ENCODE measurements at regions not wholly inside any gene's neighbourhood (a gene's known extent, or its start where the extent isn't known, plus 50 kb on each side); places are given as distances from the start of the nearest gene placed in this dataset.

DNA sequence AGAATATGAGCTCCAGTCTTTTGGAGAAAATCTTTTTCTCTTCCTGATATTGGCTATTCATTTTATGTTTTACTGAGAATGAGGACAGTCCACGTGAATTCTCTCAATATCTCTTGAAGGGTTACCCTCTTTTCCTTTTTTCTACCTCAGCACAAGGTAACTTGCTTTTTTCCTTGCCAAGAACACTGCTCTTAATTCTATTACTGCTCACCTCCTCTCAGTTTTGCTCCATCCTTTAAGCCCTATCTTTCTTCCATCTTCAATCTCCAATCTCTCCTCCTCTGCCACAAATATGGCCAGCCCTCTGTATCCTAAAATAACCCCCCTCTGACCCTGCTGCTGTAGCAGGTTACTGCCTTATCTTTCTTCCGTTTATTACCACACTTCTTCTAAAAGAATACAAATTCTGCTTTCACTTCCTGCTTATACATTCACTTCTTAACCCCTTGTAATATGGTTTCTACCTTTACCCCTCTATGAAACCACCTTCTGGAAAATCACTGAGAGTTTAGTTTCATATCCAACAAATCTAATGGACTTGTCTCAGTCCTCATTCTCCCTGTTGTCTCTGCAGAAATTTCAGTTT, 89.0 kb downstream of the NFKBIZ start:
- no peak overlapping the region for H3K4me3 Mint-ChIP-seq
- peak; percentile 33 to 50 for ATAC-seq
- DNase-seq = peak in 2 of 10 donors; percentile 33 to 43
- peaks cover 0 to 6% (median 0%) of the 10 kb centered on the region in 9 donors for H3K9me3 Mint-ChIP-seq
- H3K27me3 Mint-ChIP-seq = no peaks in the 10 kb centered on the region
- H3K4me1 Mint-ChIP-seq = peaks cover 16 to 40% (median 33%) of the 10 kb centered on the region in 4 donors
- no peak overlapping the region for H3K27ac Mint-ChIP-seq
- no peaks in the 10 kb centered on the region for H3K36me3 Mint-ChIP-seq
- POLR2A ChIA-PET = interaction anchor here (1.5 to 2.7 kb wide), 2 partner anchors 12 to 88 kb away, joined by 3 to 12 read pairs; partner anchors contain the start of gene NFKBIZ

GRCh38 chr3:101939361-101940049, 90.2 kb downstream of the NFKBIZ start:
- Mint-ChIP-seq H3K27me3 (no peaks in the 10 kb centered on the region), H3K4me1 (peaks cover 13 to 46% (median 35%) of the 10 kb centered on the region in 4 donors), H3K27ac (no peak overlapping the region), H3K36me3 (no peaks in the 10 kb centered on the region), H3K4me3 (no peak overlapping the region), H3K9me3 (peaks cover 0 to 6% (median 0%) of the 10 kb centered on the region in 9 donors)
- DNase-seq (no peak), ATAC-seq (no peak)
- POLR2A ChIA-PET = interaction anchor here (1.5 kb wide), 1 partner anchor 11 kb away, joined by 3 read pairs; no protein-coding TSS in a partner anchor

DNA sequence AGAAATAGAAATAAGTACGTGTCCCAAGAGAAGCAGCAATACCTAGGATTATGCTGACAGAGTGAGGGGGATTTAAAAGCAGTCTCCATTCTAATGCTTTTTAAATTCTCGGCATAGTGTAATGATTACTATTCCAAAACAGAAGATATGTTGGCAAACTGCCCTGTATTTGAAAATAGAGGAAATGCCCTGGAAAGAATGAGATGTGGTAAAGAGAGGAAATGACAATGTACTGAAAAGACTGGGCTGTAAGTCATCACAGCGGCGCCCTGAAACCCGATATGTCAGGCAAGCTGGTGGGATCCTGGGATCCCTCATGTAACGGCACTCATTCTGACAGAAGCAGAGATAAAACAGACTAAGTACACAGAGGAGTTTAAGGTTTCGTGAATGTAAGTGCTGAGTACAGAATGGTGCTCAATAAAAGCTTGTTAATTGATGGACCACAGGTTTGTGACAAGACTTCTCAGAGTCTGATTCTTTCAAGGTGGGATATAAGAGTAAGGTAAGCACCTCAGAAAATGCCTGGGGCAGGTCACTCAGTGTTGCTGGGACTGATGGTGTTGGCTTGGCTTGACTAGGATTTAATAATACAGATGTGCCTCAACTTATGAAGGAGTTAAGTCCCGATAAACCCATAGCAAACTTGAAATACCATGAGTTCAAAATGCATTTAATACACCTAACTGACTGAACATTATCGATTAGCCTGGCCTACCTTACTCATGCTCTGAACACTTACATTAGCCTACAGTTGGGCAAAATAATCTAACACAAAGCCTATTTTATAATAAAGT, 91.4 kb downstream of the NFKBIZ start:
- H3K9me3 Mint-ChIP-seq = peaks cover 0 to 6% (median 0%) of the 10 kb centered on the region in 9 donors
- H3K4me1 Mint-ChIP-seq = peaks cover 13 to 41% (median 29%) of the 10 kb centered on the region in 4 donors
- H3K27ac Mint-ChIP-seq = no peak overlapping the region
- H3K4me3 Mint-ChIP-seq = no peak overlapping the region
- peak in 1 of 2 donors; percentile 13 for ATAC-seq
- POLR2A ChIA-PET = no interaction called here
- no peaks in the 10 kb centered on the region for H3K36me3 Mint-ChIP-seq
- H3K27me3 Mint-ChIP-seq = no peaks in the 10 kb centered on the region
- DNase-seq = peak in 1 of 10 donors; percentile 10

DNA sequence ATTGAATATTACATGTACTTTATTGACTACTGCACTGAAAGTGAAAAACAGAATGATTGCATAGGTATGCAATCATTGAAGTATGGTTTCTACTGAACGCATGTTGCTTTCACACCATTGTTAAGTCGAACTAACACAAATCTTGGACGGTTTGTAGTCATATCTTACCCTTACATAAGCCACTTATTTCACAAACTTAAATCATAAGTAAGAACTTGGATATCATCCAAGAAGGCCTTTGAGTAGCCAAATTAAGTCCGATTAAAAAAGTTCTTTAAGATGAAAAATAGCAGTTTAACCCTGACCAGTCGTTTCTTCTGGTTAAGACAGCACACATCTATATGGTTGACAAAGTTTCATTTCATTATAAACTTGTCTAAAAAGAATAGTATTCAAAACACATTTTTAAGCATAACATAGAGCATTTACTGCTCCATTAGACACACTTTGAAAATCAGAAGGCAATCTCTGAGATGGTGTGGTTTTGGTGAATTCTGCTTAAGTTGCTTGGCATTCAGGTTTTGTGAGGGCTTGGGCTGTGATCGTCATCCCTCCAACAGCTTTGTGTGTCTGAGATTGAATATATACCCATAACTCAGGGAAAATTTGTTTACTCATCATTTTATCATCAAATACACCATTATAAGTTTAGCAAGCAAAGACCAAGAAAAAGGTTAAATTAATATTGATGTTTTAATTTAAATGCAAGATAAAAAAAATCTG, 92.2 kb downstream of the NFKBIZ start:
- peak overlapping the region in 1 of 10 donors; percentile 9 for H3K27ac Mint-ChIP-seq
- H3K27me3 Mint-ChIP-seq = no peaks in the 10 kb centered on the region

GRCh38 chr3:101942356-101942755, 93.0 kb downstream of the NFKBIZ start:
- Mint-ChIP-seq H3K4me1 (peaks cover 6 to 30% (median 19%) of the 10 kb centered on the region in 4 donors), H3K36me3 (no peaks in the 10 kb centered on the region), H3K4me3 (peak overlapping the region in 7 of 10 donors; percentile 1 to 50 (median 43)), H3K27me3 (no peaks in the 10 kb centered on the region), H3K27ac (peak overlapping the region in 5 of 10 donors; percentile 3 to 71 (median 39)), H3K9me3 (no peaks in the 10 kb centered on the region)
- ATAC-seq (no peak), DNase-seq (no peak)
- POLR2A ChIA-PET = interaction anchor here (0.6 kb wide), 1 partner anchor 72 kb away, joined by 4 read pairs; no protein-coding TSS in a partner anchor

More for the DNA sequence above, 92.2 kb downstream of the NFKBIZ start:
- no peaks in the 10 kb centered on the region for H3K36me3 Mint-ChIP-seq
- POLR2A ChIA-PET = interaction anchor here (0.6 kb wide), 1 partner anchor 71 kb away, joined by 4 read pairs; no protein-coding TSS in a partner anchor
- H3K4me1 Mint-ChIP-seq = peaks cover 13 to 39% (median 27%) of the 10 kb centered on the region in 4 donors
- H3K9me3 Mint-ChIP-seq = peaks cover 0 to 6% (median 0%) of the 10 kb centered on the region in 9 donors
- peak overlapping the region in 1 of 10 donors; percentile 14 for H3K4me3 Mint-ChIP-seq
- DNase-seq (no peak), ATAC-seq (no peak)

- no peaks in the 10 kb centered on the region for H3K27me3 Mint-ChIP-seq
- H3K36me3 Mint-ChIP-seq = no peaks in the 10 kb centered on the region
- H3K27ac Mint-ChIP-seq = peak overlapping the region in 3 of 10 donors; percentile 16 to 50 (median 38)
- H3K4me1 Mint-ChIP-seq = peaks cover 5 to 32% (median 17%) of the 10 kb centered on the region in 4 donors
- no peak for DNase-seq
- POLR2A ChIA-PET = interaction anchor here (0.9 kb wide), 1 partner anchor 20 kb away, joined by 4 read pairs; no protein-coding TSS in a partner anchor
- H3K4me3 Mint-ChIP-seq = peak overlapping the region in 4 of 10 donors; percentile 22 to 54 (median 28)
- peak in 1 of 2 donors; percentile 33 for ATAC-seq
- peaks cover 0 to 3% (median 0%) of the 10 kb centered on the region in 9 donors for H3K9me3 Mint-ChIP-seq
These were observed 93.7 kb downstream of the NFKBIZ start for GRCh38 chr3:101943029-101943428.

DNA sequence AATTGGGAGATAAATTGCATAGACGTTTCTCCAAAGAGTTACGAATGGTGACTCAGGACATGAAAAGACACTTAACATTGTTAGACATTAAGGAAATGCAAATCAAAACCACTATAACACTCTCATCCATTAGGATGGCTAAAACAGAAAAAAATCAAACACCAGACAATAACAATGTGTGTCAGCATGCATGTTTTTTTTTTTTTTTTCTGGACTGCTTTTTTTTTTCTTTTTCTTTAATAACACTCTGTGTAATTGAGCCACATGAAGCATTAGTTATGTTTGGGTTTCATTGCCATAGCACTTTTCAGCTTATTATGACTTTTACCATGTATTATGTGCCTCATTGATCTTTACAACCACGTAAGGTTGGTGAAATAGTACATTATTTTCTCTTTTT, 95.0 kb downstream of the NFKBIZ start:
- no peaks in the 10 kb centered on the region for H3K36me3 Mint-ChIP-seq
- peaks cover 0 to 4% (median 0%) of the 10 kb centered on the region in 9 donors for H3K9me3 Mint-ChIP-seq
- DNase-seq = no peak
- no peaks in the 10 kb centered on the region for H3K27me3 Mint-ChIP-seq
- no peak overlapping the region for H3K4me3 Mint-ChIP-seq
- POLR2A ChIA-PET = interaction anchor here (0.6 kb wide), 1 partner anchor 94 kb away, joined by 3 read pairs; no protein-coding TSS in a partner anchor
- H3K27ac Mint-ChIP-seq = no peak overlapping the region
- ATAC-seq = no peak
- H3K4me1 Mint-ChIP-seq = peaks cover 5 to 33% (median 17%) of the 10 kb centered on the region in 4 donors

DNA sequence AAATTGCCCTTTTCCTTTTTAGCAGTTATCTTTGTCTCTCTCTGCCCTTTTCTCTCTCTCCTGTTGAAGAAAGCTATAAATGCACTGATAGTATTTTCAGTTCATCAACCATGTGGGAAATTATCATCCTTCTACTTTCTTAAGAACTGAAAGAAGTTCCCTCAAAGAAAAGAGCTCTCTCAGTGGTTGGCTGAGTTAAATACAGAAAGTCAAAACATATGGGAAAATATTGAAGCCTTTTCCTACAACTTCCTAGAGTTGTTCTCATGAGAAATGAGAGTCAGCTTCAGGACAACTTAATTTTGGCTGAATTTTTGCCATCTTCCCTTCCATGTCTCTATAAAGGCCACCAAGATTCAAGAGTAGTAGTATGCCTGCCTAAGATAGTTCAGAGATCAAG, 96.7 kb downstream of the NFKBIZ start:
- Mint-ChIP-seq H3K36me3 (no peaks in the 10 kb centered on the region), H3K4me3 (no peak overlapping the region), H3K4me1 (peaks cover 5 to 38% (median 17%) of the 10 kb centered on the region in 4 donors), H3K27me3 (no peaks in the 10 kb centered on the region), H3K27ac (peak overlapping the region in 1 of 10 donors; percentile 50), H3K9me3 (peaks cover 0 to 4% (median 0%) of the 10 kb centered on the region in 9 donors)
- ATAC-seq = no peak
- POLR2A ChIA-PET = no interaction called here
- no peak for DNase-seq

- Mint-ChIP-seq H3K4me1 (peaks cover 5 to 37% (median 15%) of the 10 kb centered on the region in 4 donors), H3K9me3 (peaks cover 0 to 4% (median 0%) of the 10 kb centered on the region in 9 donors), H3K36me3 (no peaks in the 10 kb centered on the region), H3K27me3 (no peaks in the 10 kb centered on the region), H3K27ac (no peak overlapping the region), H3K4me3 (no peak overlapping the region)
- no peak for ATAC-seq
- POLR2A ChIA-PET = no interaction called here
- no peak for DNase-seq
These were observed 97.6 kb downstream of the NFKBIZ start for GRCh38 chr3:101946906-101947305.

DNA sequence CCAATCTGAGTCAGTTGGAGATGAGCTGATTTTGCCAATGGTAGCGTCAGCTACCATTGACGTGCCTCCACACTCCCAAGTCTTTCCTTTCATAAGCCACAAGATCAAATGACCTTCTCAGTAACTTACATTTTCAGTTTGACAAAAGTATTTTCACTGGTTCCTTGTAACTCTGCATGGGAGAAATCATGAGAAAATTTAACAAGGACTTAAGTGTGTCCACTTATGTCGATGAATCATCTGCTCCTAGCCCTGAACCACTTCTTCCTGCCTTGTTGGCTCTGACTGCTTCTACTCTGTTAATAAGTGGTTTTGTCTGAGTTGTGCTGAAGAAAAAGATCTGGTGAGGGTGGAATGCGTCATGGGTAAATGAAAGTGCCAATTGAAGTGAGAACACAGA, 101.2 kb downstream of the NFKBIZ start:
- POLR2A ChIA-PET = interaction anchor here (1.0 kb wide), 1 partner anchor 12 kb away, joined by 3 read pairs; no protein-coding TSS in a partner anchor
- Mint-ChIP-seq H3K4me1 (peaks cover 0 to 13% (median 5%) of the 10 kb centered on the region in 4 donors), H3K27ac (no peak overlapping the region), H3K9me3 (peaks cover 0 to 4% (median 0%) of the 10 kb centered on the region in 9 donors), H3K27me3 (peaks cover 0 to 2% (median 0%) of the 10 kb centered on the region in 5 donors), H3K4me3 (no peak overlapping the region), H3K36me3 (peaks cover 0 to 2% (median 0%) of the 10 kb centered on the region in 3 donors)
- no peak for ATAC-seq
- DNase-seq = no peak

DNA sequence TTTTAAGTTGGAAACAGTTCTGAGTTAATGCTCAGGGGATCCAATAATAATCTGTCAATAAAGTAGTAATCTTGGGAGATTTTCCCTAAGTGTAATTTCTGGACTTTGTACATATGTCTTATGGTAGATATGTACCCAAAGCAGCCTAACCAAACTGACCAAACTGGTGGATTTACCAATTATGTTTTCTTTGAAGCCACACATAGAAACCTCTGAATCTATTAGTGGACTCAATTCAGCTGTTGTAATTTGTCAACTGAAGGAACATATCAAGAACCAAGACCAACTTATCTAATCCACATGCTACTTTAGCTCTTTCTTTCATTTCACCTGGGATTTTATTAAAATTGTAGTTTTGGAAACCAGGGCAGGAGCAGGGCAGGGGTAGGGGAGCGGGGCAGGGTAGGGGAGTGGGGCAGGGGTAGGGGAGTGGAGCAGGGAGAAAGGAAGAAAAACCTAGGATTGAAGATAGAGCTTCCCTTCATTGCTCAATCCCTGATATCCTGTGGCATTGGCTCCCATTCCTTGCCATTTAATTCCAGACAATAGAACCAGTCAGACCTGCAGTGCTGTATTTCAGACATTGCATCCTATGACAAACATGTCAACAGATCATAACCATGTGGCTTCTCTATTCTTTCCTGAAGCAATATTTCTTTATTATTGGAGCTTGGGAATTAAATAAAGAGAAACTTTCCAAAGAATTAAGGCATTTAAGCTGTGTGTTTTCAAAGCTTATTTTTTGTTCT, 101.8 kb downstream of the NFKBIZ start:
- H3K36me3 Mint-ChIP-seq = peaks cover 0 to 2% (median 0%) of the 10 kb centered on the region in 3 donors
- ATAC-seq (no peak), DNase-seq (no peak)
- peaks cover 0 to 2% (median 0%) of the 10 kb centered on the region in 5 donors for H3K27me3 Mint-ChIP-seq
- no peak overlapping the region for H3K27ac Mint-ChIP-seq
- POLR2A ChIA-PET = interaction anchor here (0.9 to 1.0 kb wide), 2 partner anchors 12 to 15 kb away, joined by 3 read pairs; no protein-coding TSS in a partner anchor
- no peak overlapping the region for H3K4me3 Mint-ChIP-seq
- peaks cover 0 to 9% (median 5%) of the 10 kb centered on the region in 4 donors for H3K4me1 Mint-ChIP-seq
- H3K9me3 Mint-ChIP-seq = peaks cover 0 to 4% (median 0%) of the 10 kb centered on the region in 9 donors

Measured in naive thymus-derived CD8-positive, alpha-beta T cell (primary cell).